ENCODE measurements at regions not wholly inside any gene's neighbourhood (a gene's known extent, or its start where the extent isn't known, plus 50 kb on each side); places are given as distances from the start of the nearest gene placed in this dataset.
"Not testable (repeated sequence)": the region's sequence is repeated elsewhere in the genome, so short reads cannot be mapped to it uniquely, and the experiment has no call there.

- no peak for DNase-seq
These were observed 160.4 kb upstream of the KCNH8 start for GRCh38 chr3:18987862-18988447.

- no peak for DNase-seq
These were observed 161.2 kb upstream of the KCNH8 start for GRCh38 chr3:18987070-18987469.

- DNase-seq: no peak
These were observed 165.4 kb upstream of the KCNH8 start for GRCh38 chr3:18982920-18983319.

GRCh38 chr3:18976102-18976501 lies 172.2 kb upstream of the KCNH8 start:
- not testable (repeated sequence) for DNase-seq

- no peak for DNase-seq
These were observed 180.2 kb upstream of the KCNH8 start for GRCh38 chr3:18968120-18968519.

GRCh38 chr3:18965781-18966180 lies 182.5 kb upstream of the KCNH8 start:
- DNase-seq: no peak

GRCh38 chr3:18964640-18965039 lies 183.7 kb upstream of the KCNH8 start:
- DNase-seq: no peak

GRCh38 chr3:18951333-18951732 lies 197.0 kb upstream of the KCNH8 start:
- no peak for DNase-seq

- no peak for DNase-seq
These were observed 201.8 kb upstream of the KCNH8 start for GRCh38 chr3:18946524-18946923.

- no peak for DNase-seq
These were observed 210.7 kb upstream of the KCNH8 start for GRCh38 chr3:18937574-18937973.

- no peak for DNase-seq
These were observed 229.2 kb upstream of the KCNH8 start for GRCh38 chr3:18919158-18919557.

- DNase-seq: no peak
These were observed 230.4 kb upstream of the KCNH8 start for GRCh38 chr3:18917923-18918322.

- no peak for DNase-seq
These were observed 246.1 kb upstream of the KCNH8 start for GRCh38 chr3:18902081-18902793.

- no peak for DNase-seq
These were observed 246.7 kb upstream of the KCNH8 start for GRCh38 chr3:18901571-18901970.

GRCh38 chr3:18900994-18901393 lies 247.3 kb upstream of the KCNH8 start:
- no peak for DNase-seq

- no peak for DNase-seq
These were observed 249.4 kb upstream of the KCNH8 start for GRCh38 chr3:18898911-18899310.

- no peak for DNase-seq
These were observed 255.6 kb upstream of the KCNH8 start for GRCh38 chr3:18892756-18893155.

GRCh38 chr3:18892047-18892446 lies 256.3 kb upstream of the KCNH8 start:
- DNase-seq: no peak

- DNase-seq: no peak
These were observed 256.7 kb upstream of the KCNH8 start for GRCh38 chr3:18891641-18892040.

- no peak for DNase-seq
These were observed 257.9 kb upstream of the KCNH8 start for GRCh38 chr3:18890449-18890848.

GRCh38 chr3:18888819-18889218 lies 259.5 kb upstream of the KCNH8 start:
- DNase-seq: no peak

- DNase-seq: no peak
These were observed 259.9 kb upstream of the KCNH8 start for GRCh38 chr3:18888370-18888769.

- DNase-seq: no peak
These were observed 262.0 kb upstream of the KCNH8 start for GRCh38 chr3:18886331-18886730.

- DNase-seq: no peak
These were observed 262.7 kb upstream of the KCNH8 start for GRCh38 chr3:18885612-18886011.

GRCh38 chr3:18883571-18883970 lies 264.7 kb upstream of the KCNH8 start:
- DNase-seq: no peak

Measured in fibroblast of skin of right biceps (primary cell).